ENCODE measurements at regions not wholly inside any gene's neighbourhood (a gene's known extent, or its start where the extent isn't known, plus 50 kb on each side); places are given as distances from the start of the nearest gene placed in this dataset.

DNA sequence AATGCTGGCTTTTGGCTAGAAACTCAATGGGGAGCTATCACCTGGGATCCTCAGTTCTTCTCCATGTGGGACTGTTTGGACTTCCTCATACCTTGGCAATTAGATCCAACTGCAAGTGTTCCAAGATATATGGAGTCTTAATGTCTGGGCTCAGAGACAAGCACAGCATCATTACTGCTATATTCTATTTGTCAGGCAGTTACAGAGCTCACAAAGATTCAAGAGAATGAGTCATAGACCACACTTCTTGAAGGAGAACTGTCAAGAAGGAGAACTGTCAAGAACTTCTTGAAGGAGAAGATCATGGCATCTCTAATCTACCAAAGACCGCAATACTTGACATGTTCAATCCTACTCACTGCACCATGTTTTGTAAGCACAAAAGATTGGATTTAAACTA, 106.8 kb upstream of the NREP start:
- TF ChIP-seq, protein P1, sequence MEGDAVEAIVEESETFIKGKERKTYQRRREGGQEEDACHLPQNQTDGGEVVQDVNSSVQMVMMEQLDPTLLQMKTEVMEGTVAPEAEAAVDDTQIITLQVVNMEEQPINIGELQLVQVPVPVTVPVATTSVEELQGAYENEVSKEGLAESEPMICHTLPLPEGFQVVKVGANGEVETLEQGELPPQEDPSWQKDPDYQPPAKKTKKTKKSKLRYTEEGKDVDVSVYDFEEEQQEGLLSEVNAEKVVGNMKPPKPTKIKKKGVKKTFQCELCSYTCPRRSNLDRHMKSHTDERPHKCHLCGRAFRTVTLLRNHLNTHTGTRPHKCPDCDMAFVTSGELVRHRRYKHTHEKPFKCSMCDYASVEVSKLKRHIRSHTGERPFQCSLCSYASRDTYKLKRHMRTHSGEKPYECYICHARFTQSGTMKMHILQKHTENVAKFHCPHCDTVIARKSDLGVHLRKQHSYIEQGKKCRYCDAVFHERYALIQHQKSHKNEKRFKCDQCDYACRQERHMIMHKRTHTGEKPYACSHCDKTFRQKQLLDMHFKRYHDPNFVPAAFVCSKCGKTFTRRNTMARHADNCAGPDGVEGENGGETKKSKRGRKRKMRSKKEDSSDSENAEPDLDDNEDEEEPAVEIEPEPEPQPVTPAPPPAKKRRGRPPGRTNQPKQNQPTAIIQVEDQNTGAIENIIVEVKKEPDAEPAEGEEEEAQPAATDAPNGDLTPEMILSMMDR (IDR thresholded peaks at IDR 0.05): no peak
- TF ChIP-seq POLR2AphosphoS5 (IDR thresholded peaks at IDR 0.05): no peak
